NCI-H1694 treated with DMSO at 0.1 percent for 48 hours (cell line): ENCODE measurements at regions not wholly inside any gene's neighbourhood (a gene's known extent, or its start where the extent isn't known, plus 50 kb on each side); places are given as distances from the start of the nearest gene placed in this dataset.

Source experiments
- DNase-seq: peaks from one replicate; lab custom pipeline; 2025; lab: John Stamatoyannopoulos, UW

- no peak for DNase-seq
Measured at GRCh38 chr3:165283328-165283727, 87.1 kb upstream of the SLITRK3 start.

DNA sequence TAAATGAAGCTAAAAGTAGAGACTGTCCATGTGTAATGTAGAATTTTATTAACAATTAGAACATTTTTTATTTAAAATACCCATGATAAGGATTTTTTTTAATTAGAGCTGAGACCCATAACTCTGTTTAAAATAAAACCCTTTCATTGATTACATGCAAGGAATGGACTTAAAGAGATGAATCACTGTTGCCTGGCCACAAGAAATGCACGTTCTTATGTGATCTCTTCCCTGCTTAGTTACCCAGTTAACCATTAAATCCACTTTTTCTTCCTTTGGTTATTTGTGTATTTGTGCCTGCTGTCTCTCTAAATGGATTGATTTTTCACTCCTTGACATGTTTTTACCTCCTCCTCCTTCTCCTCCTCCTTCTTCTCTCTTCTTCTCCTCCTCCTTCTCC, 83.3 kb upstream of the SLITRK3 start:
- no peak for DNase-seq

GRCh38 chr3:165273411-165273810, 77.2 kb upstream of the SLITRK3 start:
- no peak for DNase-seq

DNA sequence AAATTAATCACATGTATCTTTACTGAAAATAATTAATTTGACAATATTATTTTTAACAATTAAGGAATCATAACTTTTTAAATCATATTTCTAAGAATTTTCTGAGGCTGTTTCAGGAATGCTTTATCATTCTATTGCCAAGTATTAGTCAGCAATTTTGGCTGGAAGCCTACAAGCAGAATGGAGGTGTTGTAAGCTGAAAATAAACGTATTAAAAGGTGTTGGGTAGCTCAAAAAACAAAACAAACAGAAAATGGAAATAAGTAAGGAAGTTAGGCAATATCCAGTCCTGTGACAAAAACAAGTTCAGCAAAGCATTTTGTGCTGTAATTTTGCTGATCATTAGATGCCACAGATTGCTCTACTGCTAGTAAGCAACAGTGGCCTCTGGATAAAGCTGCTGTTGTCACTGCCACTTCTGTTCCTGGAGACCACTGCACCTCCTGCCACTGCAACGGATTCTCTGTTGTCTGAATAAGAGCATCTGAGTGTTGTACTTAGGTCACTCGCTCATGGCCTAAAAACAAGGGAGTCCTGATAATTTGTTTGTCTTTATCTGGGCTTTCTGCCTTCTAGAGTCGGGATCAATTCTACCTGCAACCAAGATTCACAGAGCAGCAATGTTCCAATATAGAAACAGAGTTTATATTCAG, 63.5 kb upstream of the SLITRK3 start:
- DNase-seq: no peak

GRCh38 chr3:165256554-165257065, 60.4 kb upstream of the SLITRK3 start:
- no peak for DNase-seq

DNA sequence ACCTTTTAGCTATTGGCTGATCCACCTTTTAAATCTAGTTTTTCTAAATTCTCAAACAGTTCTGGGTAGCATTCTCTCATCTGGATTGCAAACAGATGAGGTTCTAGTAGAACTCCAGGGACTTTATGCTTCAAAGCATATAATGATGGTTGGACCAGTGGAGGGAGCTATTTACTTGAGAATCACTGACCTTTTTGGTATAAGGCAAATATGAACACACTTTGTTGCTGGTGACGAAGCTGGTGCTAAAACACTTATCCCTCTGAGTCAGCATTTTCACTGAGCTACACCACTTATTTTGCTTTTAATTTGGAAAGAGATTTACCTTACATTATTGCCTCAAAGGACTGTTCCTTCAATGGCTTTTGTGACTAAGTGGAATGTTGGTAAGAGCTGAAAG, 58.6 kb upstream of the SLITRK3 start:
- DNase-seq: peak; percentile 32
